Breast epithelium (tissue), 4 donors: ENCODE measurements at regions not wholly inside any gene's neighbourhood (a gene's known extent, or its start where the extent isn't known, plus 50 kb on each side); places are given as distances from the start of the nearest gene placed in this dataset.

Experiments used
- DNase-seq, 2 donors: peaks; one replicate each; pipeline ENCODE4 v3.0.0-alpha.2; 2019; ENCODE audit warnings: low spot score in 2 of 2
- H3K27ac ChIP-seq, 2 donors: fragments of 200-600 bp; sonication (generic) in 1 of 2; one replicate each; pipeline ENCODE4 v1.5.1; 2016 to 2019; ENCODE audit warnings: mild to moderate bottlenecking in 1 of 2
- H3K27me3 ChIP-seq, 2 donors: fragments of 200-600 bp; sonication (generic) in 1 of 2; one replicate each; pipeline versions ENCODE4 v1.5.1 to v1.6.0; 2017 to 2019; ENCODE audit warnings: control low read depth in 1 of 2, mild to moderate bottlenecking in 1 of 2
- H3K36me3 ChIP-seq: fragments of 200-600 bp; one replicate; pipeline ENCODE4 v1.5.1; 2019
- H3K4me1 ChIP-seq, 2 donors: fragments of 200-600 bp; sonication (generic); one replicate each; pipeline ENCODE4 v1.5.1; 2016 to 2019; ENCODE audit warnings: control low read depth in 1 of 2
- H3K4me3 ChIP-seq, 3 donors: fragments of 200-600 bp; sonication (generic); 1 replicate in 2 of 3; 2 replicates in 1 of 3; pipeline ENCODE4 v1.5.1; 2016 to 2019; ENCODE audit warnings: mild to moderate bottlenecking in 3 of 3, moderate library complexity in 2 of 3
- H3K9me3 ChIP-seq, 2 donors: fragments of 200-600 bp; sonication (generic) in 1 of 2; one replicate each; pipeline ENCODE4 v1.5.1; 2016 to 2019; ENCODE audit warnings: control low read depth in 1 of 2
- POLR2A ChIP-seq: fragments of 450-650 bp; IDR thresholded peaks from one replicate; pipeline ENCODE4 v1.6.1; 2016; ENCODE audit warnings: antibody characterized with exemption, mild to moderate bottlenecking, moderate library complexity
- POLR2AphosphoS5 ChIP-seq, 3 donors: sonication (generic); formaldehyde crosslinking; IDR thresholded peaks; one replicate each; pipeline ENCODE4 v1.6.1; 2017; ENCODE audit warnings: antibody characterized with exemption in 3 of 3
- intact Hi-C: fragments of 100-400 bp; cut with DNase I; formaldehyde crosslinking; loops from one replicate; pipeline ENCODE4 v1.15.1; 2023; ENCODE audit warnings: low total_unique reads
- TF ChIP-seq, protein P1 (sequence below), 3 donors: fragments of 450-650 bp; IDR thresholded peaks; one replicate each; pipeline ENCODE4 v1.5.1; 2016 to 2017; ENCODE audit warnings: antibody characterized with exemption in 3 of 3, mild to moderate bottlenecking in 3 of 3, moderate library complexity in 3 of 3

DNA sequence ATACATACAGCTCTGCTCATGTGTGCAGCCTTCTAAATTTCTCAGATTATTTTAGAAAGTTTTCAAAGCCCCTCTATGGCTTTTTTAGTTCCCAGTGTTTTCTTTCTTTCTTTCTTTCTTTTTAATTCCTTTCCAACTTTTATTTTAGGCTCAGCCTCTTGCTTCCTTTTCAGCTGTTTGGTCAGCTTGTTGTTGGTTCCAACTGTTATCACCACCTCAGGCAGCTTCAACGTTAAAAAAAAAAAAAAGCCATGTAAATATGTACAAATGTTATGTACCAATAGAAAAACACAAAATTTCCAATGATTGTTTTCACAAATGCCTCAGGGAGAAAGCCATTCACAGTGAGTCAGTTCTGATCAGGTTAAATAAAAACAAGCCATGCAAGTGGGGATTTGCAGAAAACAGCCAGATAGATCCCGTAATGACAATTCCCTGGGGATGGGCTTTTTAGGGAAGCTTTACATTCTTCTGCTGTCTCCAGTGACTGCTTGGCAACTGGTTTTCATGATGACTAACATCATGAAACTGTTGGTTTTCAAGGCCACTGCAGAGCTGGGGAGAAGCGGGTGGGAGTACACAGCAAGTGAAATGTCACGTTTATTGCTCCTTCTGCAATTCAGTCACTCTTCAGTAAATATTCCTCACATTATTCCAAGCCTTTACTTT is 908.4 kb downstream of the EPHA3 start:
- TF ChIP-seq, protein P1, sequence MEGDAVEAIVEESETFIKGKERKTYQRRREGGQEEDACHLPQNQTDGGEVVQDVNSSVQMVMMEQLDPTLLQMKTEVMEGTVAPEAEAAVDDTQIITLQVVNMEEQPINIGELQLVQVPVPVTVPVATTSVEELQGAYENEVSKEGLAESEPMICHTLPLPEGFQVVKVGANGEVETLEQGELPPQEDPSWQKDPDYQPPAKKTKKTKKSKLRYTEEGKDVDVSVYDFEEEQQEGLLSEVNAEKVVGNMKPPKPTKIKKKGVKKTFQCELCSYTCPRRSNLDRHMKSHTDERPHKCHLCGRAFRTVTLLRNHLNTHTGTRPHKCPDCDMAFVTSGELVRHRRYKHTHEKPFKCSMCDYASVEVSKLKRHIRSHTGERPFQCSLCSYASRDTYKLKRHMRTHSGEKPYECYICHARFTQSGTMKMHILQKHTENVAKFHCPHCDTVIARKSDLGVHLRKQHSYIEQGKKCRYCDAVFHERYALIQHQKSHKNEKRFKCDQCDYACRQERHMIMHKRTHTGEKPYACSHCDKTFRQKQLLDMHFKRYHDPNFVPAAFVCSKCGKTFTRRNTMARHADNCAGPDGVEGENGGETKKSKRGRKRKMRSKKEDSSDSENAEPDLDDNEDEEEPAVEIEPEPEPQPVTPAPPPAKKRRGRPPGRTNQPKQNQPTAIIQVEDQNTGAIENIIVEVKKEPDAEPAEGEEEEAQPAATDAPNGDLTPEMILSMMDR (IDR thresholded peaks at IDR 0.05): no peak
- TF ChIP-seq POLR2A (no peak), POLR2AphosphoS5 (IDR thresholded peaks at IDR 0.05) (no peak)
- Histone ChIP-seq H3K27ac (peak overlapping the region in 1 of 2 donors; percentile 13), H3K9me3 (no peaks in the 10 kb centered on the region), H3K4me1 (no peaks in the 10 kb centered on the region), H3K4me3 (no peak overlapping the region), H3K27me3 (no peaks in the 10 kb centered on the region), H3K36me3 (no peaks in the 10 kb centered on the region)
- no peak for DNase-seq
- intact Hi-C loops: no loop called here

GRCh38 chr3:90016555-90016954 is 909.1 kb downstream of the EPHA3 start:
- no peaks in the 10 kb centered on the region for H3K4me1 ChIP-seq
- no peaks in the 10 kb centered on the region for H3K27me3 ChIP-seq
- no peaks in the 10 kb centered on the region for H3K36me3 ChIP-seq
- TF ChIP-seq, protein P1 (IDR thresholded peaks at IDR 0.05): no peak
- TF ChIP-seq POLR2A (no peak), POLR2AphosphoS5 (IDR thresholded peaks at IDR 0.05) (no peak)
- no peak for DNase-seq
- intact Hi-C loops: no loop called here
- H3K4me3 ChIP-seq: no peak overlapping the region
- H3K27ac ChIP-seq: no peak overlapping the region
- no peaks in the 10 kb centered on the region for H3K9me3 ChIP-seq

DNA sequence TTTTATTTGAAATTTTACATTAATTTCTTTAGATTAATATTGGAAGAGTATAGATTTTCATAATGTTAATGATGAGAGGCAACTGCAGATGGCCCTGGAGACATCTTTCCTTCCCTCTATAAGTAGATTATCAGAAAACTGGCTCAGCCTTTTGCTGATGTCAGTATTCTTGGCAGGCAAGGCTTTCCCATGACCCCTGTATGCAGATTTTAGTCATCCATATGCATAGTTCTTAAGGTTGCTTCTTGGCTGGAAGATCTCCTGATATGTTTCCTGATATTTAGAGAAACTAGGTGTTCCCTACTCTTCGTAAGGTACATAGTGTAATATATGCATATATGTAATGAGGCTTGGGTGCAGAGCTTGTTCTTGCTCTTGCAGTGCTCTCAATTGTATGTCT is 911.4 kb downstream of the EPHA3 start:
- Histone ChIP-seq H3K4me3 (no peak overlapping the region), H3K27ac (no peak overlapping the region), H3K9me3 (no peaks in the 10 kb centered on the region), H3K27me3 (no peaks in the 10 kb centered on the region), H3K36me3 (no peaks in the 10 kb centered on the region), H3K4me1 (no peaks in the 10 kb centered on the region)
- no peak for DNase-seq
- no peak for TF ChIP-seq POLR2A
- TF ChIP-seq, protein P1 (IDR thresholded peaks at IDR 0.05): no peak
- TF ChIP-seq POLR2AphosphoS5 (IDR thresholded peaks at IDR 0.05): no peak
- intact Hi-C loops: no loop called here

- TF ChIP-seq POLR2AphosphoS5 (IDR thresholded peaks at IDR 0.05) (no peak), POLR2A (no peak)
- TF ChIP-seq, protein P1 (IDR thresholded peaks at IDR 0.05): no peak
- no peaks in the 10 kb centered on the region for H3K27me3 ChIP-seq
Measured at GRCh38 chr3:90025019-90025418, 917.6 kb downstream of the EPHA3 start.

GRCh38 chr3:90026406-90026805 is 919.0 kb downstream of the EPHA3 start:
- intact Hi-C loops: no loop called here
- H3K27me3 ChIP-seq: no peaks in the 10 kb centered on the region
- no peak for DNase-seq
- H3K4me3 ChIP-seq: no peak overlapping the region
- peaks cover 0 to 4% of the 10 kb centered on the region in 2 donors for H3K9me3 ChIP-seq
- H3K36me3 ChIP-seq: no peaks in the 10 kb centered on the region
- TF ChIP-seq, protein P1 (IDR thresholded peaks at IDR 0.05): no peak
- no peak for TF ChIP-seq POLR2A
- no peak for TF ChIP-seq POLR2AphosphoS5 (IDR thresholded peaks at IDR 0.05)
- no peak overlapping the region for H3K27ac ChIP-seq
- H3K4me1 ChIP-seq: no peaks in the 10 kb centered on the region

More at GRCh38 chr3:90025019-90025418, 917.6 kb downstream of the EPHA3 start:
- H3K27ac ChIP-seq: no peak overlapping the region
- H3K9me3 ChIP-seq: peaks cover 0 to 4% of the 10 kb centered on the region in 2 donors
- no peak for DNase-seq
- intact Hi-C loops: no loop called here
- no peaks in the 10 kb centered on the region for H3K4me1 ChIP-seq
- H3K36me3 ChIP-seq: no peaks in the 10 kb centered on the region
- H3K4me3 ChIP-seq: no peak overlapping the region
